Kidney glomerular epithelial cell (primary cell): ENCODE measurements at regions not wholly inside any gene's neighbourhood (a gene's known extent, or its start where the extent isn't known, plus 50 kb on each side); places are given as distances from the start of the nearest gene placed in this dataset.

Experiments
- DNase-seq: peaks from one replicate; lab custom pipeline; 2025; lab: John Stamatoyannopoulos, UW

- no peak for DNase-seq
These were observed 1164.3 kb upstream of the GYPC start for GRCh38 chr2:125491663-125492062.

- DNase-seq, result no peak
These were observed 1143.6 kb upstream of the GYPC start for GRCh38 chr2:125512313-125512712.

- DNase-seq, result peak; percentile 4
These were observed 1139.4 kb upstream of the GYPC start for GRCh38 chr2:125516496-125517109.

GRCh38 chr2:125526093-125526492, 1129.9 kb upstream of the GYPC start:
- DNase-seq, result no peak

- no peak for DNase-seq
These were observed 1120.9 kb upstream of the GYPC start for GRCh38 chr2:125535089-125535488.

- no peak for DNase-seq
These were observed 1111.9 kb upstream of the GYPC start for GRCh38 chr2:125543968-125544514.

GRCh38 chr2:125553768-125554167, 1102.2 kb upstream of the GYPC start:
- no peak for DNase-seq

GRCh38 chr2:125554956-125555355, 1101.0 kb upstream of the GYPC start:
- DNase-seq, result no peak

- no peak for DNase-seq
These were observed 1096.8 kb upstream of the GYPC start for GRCh38 chr2:125559186-125559585.

- no peak for DNase-seq
These were observed 1095.1 kb upstream of the GYPC start for GRCh38 chr2:125560855-125561254.

GRCh38 chr2:125561302-125561701, 1094.7 kb upstream of the GYPC start:
- no peak for DNase-seq

GRCh38 chr2:125562924-125563323, 1093.0 kb upstream of the GYPC start:
- DNase-seq, result no peak

- no peak for DNase-seq
These were observed 1091.5 kb upstream of the GYPC start for GRCh38 chr2:125564471-125564870.

GRCh38 chr2:125566422-125566821, 1089.5 kb upstream of the GYPC start:
- DNase-seq, result no peak

GRCh38 chr2:125567100-125567499, 1088.9 kb upstream of the GYPC start:
- no peak for DNase-seq

- DNase-seq, result no peak
These were observed 1083.3 kb upstream of the GYPC start for GRCh38 chr2:125572660-125573059.

GRCh38 chr2:125573432-125573831, 1082.5 kb upstream of the GYPC start:
- no peak for DNase-seq

GRCh38 chr2:125576558-125576957, 1079.4 kb upstream of the GYPC start:
- no peak for DNase-seq

GRCh38 chr2:125581557-125581956, 1074.4 kb upstream of the GYPC start:
- no peak for DNase-seq

- DNase-seq, result no peak
These were observed 1073.4 kb upstream of the GYPC start for GRCh38 chr2:125582516-125582915.

GRCh38 chr2:125584732-125585131, 1071.2 kb upstream of the GYPC start:
- no peak for DNase-seq

- DNase-seq, result no peak
These were observed 1067.2 kb upstream of the GYPC start for GRCh38 chr2:125588780-125589179.

- DNase-seq, result no peak
These were observed 1064.0 kb upstream of the GYPC start for GRCh38 chr2:125591954-125592353.

- no peak for DNase-seq
These were observed 1062.9 kb upstream of the GYPC start for GRCh38 chr2:125593036-125593435.
